GM18951 (cell line): ENCODE measurements at regions not wholly inside any gene's neighbourhood (a gene's known extent, or its start where the extent isn't known, plus 50 kb on each side); places are given as distances from the start of the nearest gene placed in this dataset.
"Not testable (repeated sequence)": the region's sequence is repeated elsewhere in the genome, so short reads cannot be mapped to it uniquely, and the experiment has no call there.

Experiments
- POLR2A ChIP-seq: IDR thresholded peaks from 4 replicates; pipeline ENCODE4 v1.6.1; 2011; ENCODE audit warnings: mild to moderate bottlenecking; ENCODE audit not compliant: insufficient read length, insufficient read depth; ENCODE audit errors: extremely low read depth
- in situ Hi-C: fragments of 300-500 bp; cut with MboI; formaldehyde crosslinking; loops from one replicate; pipeline ENCODE4 v1.12.0; 2022; ENCODE audit warnings: low sequenced_read_pairs, mixed read lengths, inconsistent platforms; ENCODE audit not compliant: unreplicated experiment

DNA sequence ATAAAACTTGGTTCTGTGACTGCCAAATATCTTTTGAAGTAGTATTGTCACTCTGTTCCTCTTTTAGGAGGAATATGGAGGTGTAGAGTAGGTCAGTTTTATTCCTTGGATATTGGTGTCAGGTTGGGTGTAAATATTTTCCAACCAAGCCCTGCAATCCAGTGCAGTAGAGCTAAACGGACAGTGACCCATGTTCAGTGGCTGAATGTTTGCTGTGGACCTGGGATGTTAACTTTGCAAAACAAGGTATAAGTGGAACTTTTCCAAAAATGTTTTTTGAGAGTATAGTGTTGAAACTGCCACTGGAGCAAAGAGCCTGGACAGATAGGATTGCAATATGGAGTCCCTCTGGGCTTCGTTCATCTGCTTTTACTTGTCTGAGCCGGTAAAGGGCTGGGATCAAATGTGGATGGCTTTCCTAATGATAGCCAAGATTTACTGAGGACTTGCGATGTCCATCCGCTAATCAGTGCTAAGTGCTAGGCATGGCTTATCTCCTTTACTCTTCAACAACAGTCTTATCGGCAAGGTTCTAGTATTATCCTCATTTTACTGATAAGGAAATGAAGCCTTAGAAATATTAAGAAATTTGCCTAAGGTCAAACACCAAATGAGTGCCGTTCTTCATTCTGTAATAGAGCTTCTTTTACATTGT, 69.0 kb upstream of the BACH2 start:
- in situ Hi-C loops, result no loop called here

DNA sequence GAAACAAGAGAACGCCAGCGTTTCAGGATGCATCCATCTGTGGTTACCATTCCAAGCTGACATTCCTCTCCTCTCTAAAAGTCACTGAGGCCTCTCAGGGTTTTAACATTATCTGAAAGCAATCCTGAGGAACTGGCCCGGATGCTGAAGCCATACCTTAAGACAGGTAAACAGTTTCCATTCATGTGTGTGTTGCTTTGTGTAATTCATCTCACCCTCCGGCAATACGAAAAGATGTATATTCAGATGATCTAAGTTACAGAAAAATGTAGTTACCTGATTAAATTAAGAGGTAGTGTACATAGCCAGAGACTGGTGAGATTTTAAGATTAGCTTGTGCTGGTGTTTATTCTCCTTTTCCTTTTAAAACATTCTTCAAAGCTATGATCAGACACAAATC, 68.4 kb upstream of the BACH2 start:
- no peak for TF ChIP-seq POLR2A
- in situ Hi-C loops, result no loop called here

More for the DNA sequence above, 69.0 kb upstream of the BACH2 start:
- no peak for TF ChIP-seq POLR2A

DNA sequence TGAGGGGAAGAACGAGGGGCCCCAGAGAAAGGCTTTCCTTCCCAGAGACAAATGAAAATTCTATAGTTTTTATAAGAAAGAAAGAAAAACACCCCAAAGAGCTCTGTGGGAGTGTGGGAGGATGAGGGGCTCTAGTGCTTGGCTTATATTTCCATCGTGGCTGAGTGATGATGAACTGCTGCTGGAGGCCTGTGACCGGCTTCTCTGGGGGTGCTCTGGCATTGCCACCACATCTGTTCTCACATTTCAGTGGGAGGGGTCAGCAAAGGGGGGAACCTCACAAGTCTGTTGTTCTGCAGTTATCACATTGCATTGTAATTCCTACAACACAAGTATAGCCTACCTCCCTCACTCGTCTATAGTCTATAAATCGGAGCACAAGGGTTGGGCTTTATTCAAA, 67.6 kb upstream of the BACH2 start:
- in situ Hi-C loops, result no loop called here
- TF ChIP-seq POLR2A, result no peak

DNA sequence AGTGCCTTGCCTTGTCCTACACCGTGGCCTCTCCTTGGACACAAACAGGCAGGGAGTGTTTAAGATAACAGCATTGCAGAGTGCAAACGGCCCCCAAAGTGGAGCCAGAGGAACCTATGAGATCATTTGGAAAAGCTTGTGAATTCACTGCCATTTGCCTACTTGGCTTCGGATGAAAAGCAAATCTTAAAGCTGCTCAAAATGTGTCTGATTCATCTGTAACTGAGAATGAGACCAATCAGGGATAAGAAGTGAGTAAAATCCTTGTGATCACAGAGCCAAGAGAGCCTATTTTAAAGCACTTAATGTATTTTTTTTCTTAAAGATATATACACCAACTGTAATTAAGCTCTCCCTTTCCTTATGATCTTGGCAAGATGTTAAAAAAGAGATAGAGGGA, 65.7 kb upstream of the BACH2 start:
- in situ Hi-C loops, result no loop called here
- TF ChIP-seq POLR2A, result no peak

DNA sequence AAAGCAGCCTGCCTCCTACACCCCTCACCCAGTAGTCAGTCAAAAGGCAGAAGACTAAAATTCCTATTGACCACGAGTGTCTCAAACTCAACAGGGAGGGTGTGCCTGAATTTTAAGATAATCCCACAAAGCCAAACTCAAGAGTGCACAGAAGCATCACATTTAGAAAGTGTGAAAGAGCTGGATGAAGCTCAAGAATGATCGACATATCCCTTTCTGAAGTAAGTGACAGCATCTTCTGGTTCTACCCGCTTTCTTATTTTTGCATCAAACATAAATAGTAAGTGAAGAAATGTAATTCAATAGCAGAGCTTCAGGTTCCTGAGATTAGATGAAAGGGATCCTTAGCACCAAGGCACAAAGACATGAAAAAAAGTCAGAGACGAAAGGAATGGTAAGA, 64.5 kb upstream of the BACH2 start:
- no peak for TF ChIP-seq POLR2A
- in situ Hi-C loops, result no loop called here

DNA sequence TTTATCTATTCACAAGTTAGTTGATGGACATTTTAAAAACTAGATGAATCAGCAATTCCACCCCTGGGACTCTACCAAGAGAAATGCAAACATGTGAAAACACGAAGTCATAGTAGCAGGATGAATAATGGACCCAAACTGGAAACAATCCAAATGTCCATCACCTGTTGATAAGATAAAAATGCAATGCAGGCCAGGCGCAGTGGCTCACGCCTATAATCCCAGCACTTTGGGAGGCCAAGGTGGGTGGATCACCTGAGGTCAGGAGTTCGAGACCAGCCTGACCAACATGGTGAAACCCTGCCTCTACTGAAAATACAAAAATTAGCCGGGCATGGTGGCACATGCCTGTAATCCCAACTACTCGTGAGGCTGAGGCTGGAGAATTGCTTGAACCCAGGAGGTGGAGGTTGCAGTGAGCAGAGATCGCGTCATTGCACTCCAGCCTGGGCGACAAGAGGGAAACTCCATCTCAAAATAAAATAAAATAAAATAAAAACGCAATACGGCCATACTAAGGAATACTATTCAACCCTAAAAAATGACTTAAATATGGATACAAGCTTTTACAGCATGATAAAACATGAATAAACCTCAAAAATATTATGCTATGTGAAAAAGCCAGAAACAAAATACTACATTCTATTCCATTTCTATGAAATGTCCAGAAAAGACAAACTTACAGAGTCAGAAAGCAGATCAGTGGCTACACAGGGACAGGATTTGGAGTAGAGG, 61.6 kb upstream of the BACH2 start:
- in situ Hi-C loops, result not testable (repeated sequence)

DNA sequence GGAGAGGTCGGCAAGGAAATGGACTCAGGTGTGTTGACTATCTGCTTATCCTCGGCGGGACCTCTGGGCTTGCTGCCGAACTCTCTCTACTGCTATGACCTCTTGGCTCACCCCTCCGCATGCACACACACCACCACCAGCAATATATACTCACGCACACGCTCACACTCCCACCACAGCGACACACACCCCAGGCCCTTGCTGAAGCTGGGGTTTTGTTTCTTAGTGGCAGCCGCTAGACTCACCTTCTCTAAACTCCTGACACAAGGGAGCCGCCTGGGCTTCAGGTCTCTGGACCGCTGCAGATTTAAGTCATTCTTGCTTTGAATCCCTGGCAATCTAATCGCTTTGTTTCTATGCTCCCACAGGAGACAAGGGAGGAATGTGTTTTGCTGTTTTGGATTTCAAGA, 59.4 kb upstream of the BACH2 start:
- in situ Hi-C loops, result no loop called here
- TF ChIP-seq POLR2A, result no peak

DNA sequence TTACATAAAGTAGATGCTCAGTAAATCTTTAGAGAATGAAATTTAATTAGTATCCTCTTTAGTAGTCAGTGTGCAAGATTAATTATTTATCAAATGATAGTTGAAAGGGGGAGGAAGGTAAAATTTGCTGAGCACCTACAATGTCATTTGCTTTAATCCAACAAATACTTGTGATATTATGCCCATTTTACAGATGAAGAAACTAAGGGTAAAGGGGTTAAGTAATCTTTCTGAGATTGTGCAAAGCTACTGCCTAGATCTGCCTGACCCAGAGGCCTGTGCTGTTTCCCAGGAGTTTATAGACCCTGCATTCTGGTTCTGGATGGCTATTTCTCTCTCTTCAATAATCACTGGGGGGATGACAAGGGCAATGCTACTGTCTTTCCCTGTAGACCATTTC, 58.3 kb upstream of the BACH2 start:
- in situ Hi-C loops, result no loop called here

DNA sequence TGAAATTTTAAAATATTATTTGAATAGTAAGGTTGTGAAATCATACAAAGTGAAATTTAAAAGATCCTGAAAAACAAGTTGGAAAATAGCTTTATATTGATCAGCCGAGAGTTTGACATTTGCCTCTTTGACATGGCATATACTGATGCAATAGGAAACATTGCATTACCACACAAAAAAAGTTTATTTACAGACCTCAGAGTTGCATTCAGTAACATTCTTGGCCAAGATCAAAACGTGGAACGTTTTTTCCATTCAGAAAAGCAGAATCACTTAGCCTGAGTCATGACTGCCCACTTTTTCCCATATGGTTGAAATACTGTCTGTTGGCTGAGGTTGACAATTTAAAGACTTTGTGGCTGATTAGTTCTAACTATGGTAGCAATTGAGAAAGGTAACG, 55.1 kb upstream of the BACH2 start:
- TF ChIP-seq POLR2A, result no peak
- in situ Hi-C loops, result no loop called here

More for the DNA sequence above, 58.3 kb upstream of the BACH2 start:
- TF ChIP-seq POLR2A, result no peak

DNA sequence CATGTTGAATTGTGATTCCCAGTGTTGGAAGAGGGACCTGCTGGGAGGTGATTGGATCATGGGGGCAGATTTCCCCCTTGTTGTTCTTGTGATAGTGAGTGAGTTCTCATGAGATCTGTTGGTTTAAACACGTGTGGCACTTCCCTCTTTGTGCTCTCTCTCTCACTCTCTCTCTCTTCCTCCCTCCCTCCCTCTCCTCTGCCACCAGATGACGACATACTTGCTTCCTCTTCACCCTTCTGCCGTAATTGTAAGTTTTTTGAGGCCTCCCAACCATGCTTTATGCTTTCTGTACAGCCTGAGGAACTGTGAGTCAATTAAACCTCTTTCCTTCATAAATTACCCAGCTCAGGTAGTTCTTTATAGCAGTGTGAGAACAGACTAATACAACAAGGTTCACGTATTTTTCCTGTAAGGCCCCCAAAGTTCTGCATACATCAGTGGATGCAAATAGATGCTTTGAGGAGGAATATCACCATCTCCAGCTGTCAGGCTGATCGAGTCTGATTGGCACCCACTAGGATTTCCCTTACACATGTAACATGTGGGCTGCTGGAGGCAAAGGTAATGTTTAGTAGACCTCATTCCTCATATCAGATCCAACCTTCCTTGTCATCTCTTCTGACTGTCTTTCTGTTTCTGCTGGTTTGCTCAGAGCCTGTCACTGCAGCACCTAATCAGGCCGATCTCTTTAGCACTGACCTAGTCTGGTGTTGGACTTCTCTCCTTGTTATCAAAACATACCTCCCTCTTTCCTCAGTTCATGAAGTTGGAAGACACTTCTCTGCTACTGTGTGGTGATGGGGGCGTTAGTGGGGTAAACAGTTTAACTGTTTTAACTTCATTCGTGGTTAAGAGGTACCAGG, 54.3 kb upstream of the BACH2 start:
- in situ Hi-C loops, result no loop called here
- no peak for TF ChIP-seq POLR2A

DNA sequence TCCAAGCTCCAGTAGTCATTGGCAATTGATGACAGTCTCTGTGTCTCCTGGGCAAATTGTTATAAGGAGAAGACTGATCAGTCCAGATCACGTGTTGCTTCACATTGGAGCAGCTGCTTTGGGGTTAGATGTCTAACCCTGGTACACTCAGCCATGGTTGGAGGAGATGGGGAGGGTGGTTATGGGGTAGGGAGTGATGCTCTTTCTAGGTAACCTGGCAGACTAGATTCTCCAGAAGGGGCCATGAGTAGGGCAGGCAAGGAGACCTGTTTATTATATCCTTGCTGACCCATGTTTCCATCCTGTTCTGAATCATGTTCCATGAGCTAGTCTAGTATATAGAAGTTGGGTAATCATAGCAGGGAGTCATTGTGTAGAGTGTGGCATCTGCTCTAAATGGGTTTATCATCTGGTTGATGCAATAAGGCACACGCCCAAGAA, 50.8 kb upstream of the BACH2 start:
- TF ChIP-seq POLR2A, result no peak
- in situ Hi-C loops, result no loop called here

DNA sequence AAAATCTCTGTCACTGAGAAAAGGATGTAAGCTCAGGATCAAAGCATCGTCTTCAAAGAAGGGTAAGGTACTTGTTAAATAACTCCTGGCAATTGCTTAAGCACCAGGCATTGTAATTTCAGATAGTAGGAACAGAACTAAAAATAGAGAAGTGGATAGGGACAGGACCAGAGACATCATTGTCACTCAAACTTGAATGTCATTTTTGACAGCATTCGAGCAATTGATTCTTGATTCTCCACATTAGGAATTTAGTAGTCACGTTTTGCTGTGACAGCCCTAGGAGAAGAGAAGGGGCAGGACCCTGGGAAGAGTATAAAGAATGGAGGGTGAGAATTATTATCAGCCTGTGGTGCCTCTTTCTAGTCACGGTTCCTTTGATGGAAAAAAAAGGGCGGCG, 50.1 kb upstream of the BACH2 start:
- TF ChIP-seq POLR2A, result no peak
- in situ Hi-C loops, result no loop called here
